HG02885 (cell line): ENCODE measurements at regions not wholly inside any gene's neighbourhood (a gene's known extent, or its start where the extent isn't known, plus 50 kb on each side); places are given as distances from the start of the nearest gene placed in this dataset.
"Not testable (repeated sequence)": the region's sequence is repeated elsewhere in the genome, so short reads cannot be mapped to it uniquely, and the experiment has no call there.

Experiments
- ATAC-seq: cut with Tn5 transposase; IDR thresholded peaks from one replicate; pipeline ENCODE4 v1.9.1; 2021; ENCODE audit warnings: mild to moderate bottlenecking; ENCODE audit not compliant: unreplicated experiment, poor library complexity

DNA sequence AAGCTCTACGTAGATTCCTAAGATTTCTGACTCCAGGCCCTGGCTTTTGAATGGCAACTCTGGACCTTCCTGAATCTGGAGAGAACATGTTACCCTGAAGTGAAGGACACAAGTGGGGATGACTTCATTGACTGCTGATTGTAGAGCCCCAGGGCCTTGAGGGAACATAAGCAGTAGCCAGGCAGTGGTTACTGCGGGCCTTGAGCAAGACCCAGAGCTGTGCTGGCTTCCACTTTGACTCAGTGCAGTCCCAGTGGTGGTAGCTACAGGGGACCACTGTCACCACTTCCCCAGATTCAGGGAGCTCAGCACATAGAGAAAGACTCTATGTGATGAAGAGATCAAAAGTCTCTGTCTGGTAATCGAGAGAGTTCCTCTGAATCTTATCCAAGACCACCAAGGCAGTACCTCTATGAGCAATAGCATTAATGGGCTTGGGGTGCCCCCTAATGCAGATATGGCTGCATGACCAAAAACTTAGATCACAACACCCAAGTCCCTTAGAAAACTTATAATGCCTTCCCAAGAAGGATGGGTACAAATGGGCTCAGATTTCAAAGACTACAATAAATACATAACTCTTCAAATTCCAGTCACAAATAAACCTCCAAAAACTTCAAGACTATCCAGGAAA lies 1278.3 kb downstream of the AMY1C start:
- peak; percentile 86 for ATAC-seq

DNA sequence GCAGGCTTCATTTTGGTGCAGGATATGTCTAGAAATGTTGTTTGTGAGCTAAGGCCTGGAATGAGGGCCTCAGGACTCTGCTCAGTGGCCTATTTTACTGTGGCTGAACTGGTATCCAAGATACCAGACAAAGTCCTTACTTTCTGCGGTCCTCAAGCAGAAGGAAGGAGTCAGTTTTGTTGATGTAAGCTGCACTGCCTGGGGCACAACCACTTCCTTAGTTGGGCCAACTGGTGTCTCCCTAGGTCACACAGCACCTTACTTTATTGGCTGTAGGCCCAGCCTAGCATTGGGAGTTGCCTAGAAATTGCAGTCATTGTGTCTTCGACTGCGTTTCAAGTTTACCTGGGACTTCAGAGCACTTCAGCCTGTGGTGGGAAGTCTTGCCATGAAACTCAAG lies 1322.7 kb downstream of the AMY1C start:
- ATAC-seq: no peak

DNA sequence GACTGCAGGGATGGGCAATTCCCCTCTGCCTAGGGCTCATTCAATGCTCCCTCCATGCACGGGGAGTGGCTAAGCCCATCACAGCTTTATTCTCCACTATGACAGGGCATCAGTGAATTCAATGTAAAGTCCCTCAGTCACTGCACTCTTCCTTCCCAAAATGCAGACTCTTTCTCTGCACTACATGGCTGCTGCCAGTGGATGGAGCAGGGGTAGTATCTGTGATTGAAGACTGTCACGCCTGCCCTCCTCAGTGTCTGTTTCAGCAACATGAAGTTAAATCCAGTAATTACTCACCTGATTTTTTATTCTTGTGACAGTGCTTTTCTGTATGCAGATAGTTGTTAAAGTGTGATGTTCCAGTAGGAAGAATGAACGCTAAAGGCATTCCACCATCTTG lies 1323.2 kb downstream of the AMY1C start:
- no peak for ATAC-seq

DNA sequence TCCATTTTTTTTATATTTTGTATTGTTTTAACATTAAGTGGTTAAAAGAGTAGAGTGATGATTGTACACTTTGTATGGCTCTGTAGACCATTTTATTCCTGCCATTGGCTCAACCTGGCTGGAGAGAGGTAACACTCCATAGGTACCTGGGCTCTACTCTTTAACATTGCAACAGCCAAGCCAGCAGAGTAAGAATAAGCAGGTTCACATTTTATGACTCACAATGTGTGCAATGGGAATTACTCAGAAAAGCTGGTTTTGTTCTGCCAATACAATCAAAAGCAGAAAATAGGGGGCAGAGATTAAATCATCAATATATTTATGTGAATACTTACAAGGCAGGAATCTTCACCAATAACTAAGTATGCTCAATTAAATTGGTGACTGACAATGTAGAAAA lies 1324.0 kb downstream of the AMY1C start:
- no peak for ATAC-seq

DNA sequence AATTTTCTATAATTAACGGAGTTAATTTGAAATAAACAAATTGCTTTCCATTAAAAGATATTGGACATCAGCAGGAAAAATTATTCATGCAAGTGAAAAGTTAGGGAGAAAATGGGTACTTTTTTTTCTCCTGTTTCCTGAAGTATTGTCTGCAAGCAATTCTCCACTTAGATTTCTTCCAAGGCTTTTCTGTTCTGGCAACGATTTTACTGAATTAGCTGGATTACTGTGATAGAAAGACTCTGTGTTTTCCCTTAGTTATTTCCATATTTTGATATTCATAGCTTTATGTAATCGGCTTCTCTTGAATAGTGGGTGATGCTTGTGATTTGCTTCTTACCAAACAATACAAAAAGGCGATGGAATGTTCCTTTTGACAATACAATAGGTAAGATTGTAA lies 1333.9 kb downstream of the AMY1C start:
- no peak for ATAC-seq

DNA sequence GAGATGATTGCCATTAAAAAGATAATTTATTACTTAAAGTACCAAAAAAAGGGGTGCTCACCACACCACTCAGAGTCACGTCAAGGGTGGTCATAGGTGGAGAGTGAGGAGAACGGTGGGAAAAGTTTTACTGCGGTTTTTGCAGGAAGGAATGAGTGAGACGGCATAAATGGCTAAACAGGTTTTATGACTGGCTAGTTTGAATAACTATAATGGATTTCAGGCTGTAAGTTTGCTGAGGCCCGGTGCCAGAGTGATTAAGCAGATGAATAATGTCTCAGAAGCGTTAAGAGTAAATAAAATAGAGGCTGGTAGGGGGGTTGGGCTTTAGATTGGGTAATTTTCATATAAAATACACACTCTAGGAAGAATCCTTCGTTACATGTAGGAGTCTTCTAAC lies 1337.8 kb downstream of the AMY1C start:
- no peak for ATAC-seq

DNA sequence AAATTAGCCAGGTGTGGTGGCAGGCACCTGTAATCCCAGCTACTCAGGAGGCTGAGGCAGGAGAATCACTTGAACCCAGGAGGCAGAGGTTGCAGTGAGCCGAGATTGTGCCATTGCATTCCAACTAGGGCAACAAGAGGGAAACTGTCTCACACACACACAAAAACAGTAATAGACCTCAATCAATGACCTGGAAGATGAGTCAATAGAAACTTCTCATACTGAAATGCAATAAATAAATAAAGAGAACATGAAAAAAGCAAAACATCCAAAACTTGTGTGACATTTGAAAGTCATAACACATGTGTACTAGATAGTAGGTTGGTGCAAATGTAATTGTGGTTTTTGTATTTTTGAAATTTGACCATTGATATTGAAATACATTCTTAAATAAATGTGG lies 1338.5 kb downstream of the AMY1C start:
- ATAC-seq: no peak

DNA sequence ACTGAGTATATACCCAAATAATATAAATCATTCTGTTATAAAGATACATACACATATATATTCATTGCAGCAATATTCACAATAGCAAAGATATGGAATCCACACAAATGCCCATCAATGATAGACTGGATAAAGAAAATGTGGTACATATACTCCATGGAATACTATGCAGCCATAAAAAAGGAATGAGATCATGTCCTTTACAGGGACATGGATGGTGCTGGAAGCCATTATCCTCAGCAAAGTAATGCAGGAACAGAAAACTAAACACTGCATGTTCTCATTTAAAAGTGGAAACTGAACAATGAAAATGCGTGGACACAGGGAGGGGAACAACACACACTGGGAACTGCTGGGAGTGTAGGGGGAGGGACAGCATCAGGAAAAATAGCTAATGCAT lies 1344.2 kb downstream of the AMY1C start:
- not testable (repeated sequence) for ATAC-seq

DNA sequence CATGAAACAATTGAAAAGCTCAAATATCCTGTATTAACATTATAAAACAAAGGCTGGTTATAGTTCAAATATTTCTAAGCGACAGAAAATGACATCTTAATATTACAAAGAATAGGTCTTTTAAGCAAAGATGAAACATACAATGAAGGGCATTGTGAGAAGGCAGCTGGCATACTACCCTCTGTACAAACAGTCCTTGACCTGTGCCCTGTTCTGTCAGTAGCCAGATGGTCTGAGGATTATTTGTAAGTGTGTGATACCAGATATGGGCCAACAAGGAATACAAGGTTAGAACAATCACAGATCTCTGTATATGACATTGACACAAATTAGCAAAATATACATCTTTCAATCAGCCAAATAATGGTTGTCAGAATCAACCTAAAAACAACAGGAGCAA lies 1350.4 kb downstream of the AMY1C start:
- no peak for ATAC-seq

DNA sequence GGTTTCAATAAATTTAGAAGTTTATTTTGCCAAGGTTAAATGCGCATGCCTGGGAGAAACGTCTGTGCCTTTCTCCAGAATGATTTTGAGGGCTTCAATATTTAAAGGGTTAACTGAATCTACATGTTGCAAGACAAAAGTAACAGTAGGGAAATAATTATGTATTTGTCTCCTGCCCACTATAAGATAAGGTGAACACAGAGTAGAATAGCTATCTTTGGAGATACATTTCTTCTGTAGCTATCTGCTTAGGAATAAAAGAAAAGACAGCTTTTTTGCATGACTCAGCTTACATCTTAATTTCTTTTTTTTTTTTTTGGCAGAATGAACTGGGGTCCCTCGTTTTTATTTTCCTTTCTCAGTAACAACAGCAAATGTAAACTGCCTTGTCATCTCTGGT lies 1351.6 kb downstream of the AMY1C start:
- no peak for ATAC-seq

DNA sequence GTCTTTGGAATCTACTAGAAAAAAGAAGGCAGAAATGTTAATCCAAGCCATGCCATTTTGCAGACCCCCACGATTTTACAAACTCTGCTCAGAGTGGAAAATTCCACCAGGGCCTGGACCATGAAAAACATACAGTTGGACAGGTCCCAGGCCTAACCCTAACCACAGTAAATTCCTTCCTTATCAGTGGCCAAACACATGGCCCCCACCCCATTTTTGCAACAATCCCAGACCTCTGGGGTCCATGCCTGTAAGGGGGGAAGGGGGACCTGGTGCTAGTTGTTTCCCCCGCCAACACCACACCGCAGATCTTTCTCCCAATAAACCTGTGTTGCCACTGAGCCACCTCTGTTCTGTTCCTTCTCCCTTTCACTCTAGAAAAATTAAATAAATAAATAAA lies 1352.7 kb downstream of the AMY1C start:
- no peak for ATAC-seq

DNA sequence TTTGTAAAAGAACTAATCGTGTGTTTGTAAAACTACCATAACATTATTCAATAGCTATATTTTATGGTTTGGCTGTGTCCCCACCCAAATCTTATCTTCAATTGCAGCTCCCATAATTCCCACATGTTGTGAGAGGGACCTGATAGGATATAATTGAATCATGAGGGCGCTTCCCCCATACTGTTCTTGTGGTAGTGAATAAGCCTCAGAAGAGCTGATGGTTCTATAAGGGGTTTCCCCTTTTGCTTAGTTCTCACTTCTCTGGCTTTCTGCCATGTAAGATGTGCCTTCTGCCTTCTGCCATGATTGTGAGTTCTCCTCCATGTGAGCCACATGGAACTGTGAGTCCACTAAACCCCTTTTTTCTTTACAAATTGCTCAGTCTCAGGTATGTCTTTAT lies 1372.3 kb downstream of the AMY1C start:
- ATAC-seq: no peak

DNA sequence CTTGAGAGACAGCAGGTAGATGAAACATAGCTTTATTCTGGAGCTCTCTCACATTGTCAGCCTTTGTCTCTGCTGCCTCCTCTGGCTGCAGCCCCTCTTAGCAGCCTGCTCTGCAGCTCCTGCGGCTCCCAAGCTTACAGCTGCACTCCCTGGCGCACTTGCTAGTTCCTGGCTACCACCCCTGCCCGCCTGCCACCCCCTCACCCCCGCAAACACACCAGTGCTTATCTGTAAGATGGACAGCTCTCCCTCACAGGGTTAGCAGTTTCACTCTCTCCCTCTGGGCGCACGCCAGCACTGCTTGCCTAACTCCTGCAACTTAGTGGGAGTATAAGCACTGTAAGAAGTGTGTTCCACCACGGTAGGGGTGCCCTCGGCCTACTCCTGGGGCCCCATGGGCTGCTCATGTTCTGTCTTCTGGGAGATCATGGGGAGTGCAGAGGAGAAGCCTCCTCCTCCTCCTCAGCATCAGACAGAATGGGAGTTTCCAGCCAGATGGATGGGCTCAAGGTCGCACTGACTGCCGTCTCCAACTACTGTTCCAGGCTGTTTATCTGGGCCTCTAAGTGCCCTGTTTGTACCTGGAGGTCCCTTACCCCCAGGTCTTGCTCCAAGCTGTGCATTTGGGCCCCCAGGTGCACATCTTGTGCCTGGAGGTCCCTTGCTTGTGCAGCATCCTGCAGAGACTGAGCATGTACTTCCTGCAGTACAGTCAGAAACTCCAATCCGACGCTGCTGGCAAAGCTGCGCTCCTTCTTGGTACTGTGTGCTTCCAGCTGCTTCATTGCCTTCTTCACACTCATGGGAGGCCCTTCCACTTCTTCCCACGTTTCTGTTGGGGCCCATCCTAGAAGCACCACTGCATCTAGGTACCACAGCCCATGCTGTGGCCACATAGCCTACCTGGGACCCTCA lies 1388.1 kb downstream of the AMY1C start:
- peak; percentile 73 for ATAC-seq

DNA sequence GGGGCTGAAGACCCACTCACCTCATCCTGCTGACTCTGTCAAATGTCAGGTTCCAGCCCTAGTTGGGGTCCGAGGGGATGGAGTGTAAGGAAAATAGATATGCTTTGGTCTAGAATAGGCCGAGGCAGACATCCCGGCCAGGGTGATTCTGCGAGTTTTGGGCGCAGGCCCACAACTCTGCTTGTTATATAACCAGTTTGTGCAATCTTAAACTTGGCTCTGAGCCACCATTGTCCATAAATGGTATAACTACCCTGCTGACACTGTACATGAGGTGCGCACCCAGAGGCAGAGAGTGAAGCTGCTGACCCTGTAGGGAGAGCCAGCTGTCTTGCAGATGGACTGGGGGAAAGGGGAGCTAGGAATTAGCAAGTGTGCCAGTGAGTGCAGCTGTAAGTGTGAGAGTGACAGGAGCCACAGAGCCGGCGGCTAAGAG lies 1388.8 kb downstream of the AMY1C start:
- no peak for ATAC-seq

DNA sequence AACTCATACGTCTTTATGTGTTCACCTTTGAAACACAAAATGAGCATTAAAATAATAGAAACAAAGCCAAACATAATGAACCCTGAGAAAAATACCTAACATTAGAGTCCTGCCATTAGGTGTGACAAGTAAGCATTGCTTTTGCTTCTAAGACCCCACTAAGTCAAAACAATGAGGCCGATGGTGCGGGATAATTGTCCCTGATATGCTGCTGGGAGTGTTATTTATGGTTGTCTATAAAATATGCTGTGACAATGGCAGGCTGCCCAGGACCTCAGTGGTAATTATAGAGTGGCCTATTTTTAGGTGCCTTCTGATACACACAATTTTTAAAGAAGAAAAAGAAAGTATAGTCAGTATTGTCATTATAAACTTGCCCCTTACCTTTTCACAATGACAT lies 1423.1 kb downstream of the AMY1C start:
- ATAC-seq: no peak

DNA sequence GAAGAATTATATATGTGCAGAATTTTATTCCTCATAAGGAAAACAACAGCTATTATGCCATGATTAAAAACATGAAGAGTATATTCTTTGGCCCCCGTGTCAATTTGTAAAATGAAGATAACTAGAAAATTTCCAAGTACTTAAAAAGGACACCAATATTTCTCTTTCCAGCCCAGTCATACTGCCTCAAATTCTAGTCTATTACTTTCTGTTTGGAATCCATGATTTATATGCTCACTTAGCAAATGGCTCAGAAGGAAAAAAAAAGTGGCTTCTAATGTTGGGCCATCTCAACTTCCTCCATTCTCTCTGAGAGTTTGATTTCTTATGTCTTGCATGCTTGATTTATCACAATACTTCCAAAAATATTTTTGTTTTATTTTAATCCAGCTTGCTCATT lies 1431.1 kb downstream of the AMY1C start:
- ATAC-seq: no peak

DNA sequence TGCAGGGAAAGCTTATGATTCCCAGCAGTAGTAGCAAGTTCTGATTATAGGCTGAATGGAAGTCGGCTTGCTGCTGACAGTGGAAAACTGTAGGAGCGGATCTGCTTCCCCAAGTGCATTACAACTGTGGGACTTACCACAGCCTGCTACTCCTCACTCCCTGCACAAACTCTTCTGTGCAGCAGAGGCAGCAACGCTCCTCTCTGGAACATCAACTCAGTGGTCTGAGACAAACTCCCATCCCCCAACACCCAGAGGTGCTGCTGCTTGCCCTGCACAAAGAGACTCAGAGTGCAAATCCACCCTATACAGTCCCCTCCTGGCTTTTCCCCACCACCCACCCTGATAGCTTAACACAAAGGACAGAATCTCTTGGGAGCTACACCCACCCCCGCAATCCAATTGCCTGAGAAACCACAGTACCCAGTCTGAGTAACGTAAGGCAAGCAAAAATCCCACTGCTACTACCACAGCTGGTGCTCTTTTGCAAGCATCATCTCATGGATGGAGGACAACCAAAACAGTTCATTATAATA lies 1455.2 kb downstream of the AMY1C start:
- ATAC-seq: no peak

DNA sequence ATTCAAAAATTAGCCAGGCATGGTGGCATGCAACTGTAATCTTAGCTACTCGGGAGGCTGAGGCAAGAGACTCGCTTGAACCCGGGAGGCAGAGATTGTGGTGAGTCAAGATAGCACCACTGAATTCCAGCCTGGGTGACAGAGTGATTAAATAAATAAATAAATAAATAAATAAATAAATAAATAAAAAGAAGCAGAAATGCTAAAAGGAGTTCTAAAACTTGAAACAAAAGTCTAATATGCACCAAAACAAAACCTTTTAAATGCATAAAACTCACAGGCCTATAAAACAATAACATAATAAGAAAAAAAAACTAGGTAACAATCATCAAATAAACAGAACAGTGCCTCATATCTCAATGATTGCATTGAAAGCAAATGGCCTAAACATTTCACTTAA lies 1458.9 kb downstream of the AMY1C start:
- no peak for ATAC-seq

DNA sequence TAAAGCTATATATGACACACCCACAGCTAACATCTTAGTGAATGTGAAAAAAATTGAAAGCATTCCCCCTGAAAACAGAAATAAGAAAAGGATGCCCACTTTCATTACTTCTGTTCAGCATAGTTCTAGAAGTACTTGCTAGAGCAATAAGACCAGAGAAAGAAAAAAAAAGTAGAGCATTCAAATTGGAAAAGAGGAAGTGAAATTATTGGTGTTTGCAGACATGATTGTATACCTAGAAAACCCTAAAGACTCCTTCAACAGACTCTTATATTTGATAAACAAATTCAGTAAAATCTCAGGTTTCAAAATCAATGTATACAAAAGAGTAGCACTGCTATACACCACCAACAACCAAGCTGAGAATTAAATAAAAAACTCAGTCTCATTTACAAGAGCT lies 1461.0 kb downstream of the AMY1C start:
- ATAC-seq: no peak

DNA sequence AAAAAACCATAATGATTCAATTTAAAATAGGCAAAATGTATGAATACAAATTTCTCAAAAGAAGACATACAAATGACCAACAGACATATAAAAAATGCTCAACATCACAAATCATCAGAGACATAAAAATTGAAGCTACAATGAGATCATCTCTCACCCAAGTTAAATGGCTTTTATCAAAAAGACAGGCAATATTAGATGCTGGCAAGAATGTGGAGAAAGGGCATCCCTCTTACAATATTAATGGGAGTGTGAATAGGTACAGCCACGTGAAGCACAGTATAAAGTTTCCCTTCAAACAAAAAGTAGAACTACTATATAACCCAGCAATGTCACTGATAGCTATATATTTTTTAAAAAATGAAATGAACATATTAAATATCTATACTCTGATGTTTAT lies 1481.7 kb downstream of the AMY1C start:
- ATAC-seq: no peak

DNA sequence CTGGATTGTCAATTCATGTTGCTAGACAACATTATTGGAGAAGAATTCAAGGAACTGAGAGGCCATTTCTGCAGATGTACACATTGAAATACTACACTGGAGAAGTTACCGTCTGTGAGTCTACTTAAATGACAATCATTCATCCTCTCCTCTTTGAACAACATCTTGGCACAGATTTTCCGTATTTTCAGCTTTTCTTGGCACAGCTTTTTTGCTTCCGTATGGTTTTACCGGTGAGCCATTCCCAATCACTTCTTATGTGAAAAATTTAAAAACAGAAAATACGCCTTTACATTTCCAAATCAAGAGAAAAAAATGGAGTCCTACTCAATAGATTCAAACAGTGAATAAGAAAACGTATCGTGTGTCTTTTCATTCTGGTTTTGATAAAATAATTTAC lies 1493.7 kb downstream of the AMY1C start:
- no peak for ATAC-seq

DNA sequence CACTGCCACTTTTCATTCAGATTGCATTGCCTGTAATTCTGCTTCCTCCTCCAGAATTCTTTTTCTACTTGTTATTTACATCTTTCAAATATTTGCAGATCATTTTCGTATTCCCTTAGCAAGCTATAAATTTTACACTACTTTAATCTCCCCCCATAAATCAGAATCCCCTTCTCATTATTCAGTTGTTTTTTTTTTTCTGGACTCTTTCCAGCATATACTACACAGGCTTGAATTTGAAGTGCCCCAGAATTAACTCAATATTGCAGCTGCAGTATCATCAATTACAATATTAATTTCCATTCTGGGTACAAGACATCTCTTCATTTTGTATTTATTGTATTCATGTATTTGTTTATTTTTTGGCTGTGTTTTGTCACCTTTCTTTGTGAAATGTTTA lies 1494.3 kb downstream of the AMY1C start:
- no peak for ATAC-seq
